Muscle of leg (tissue), 3 donors: ENCODE measurements at regions not wholly inside any gene's neighbourhood (a gene's known extent, or its start where the extent isn't known, plus 50 kb on each side); places are given as distances from the start of the nearest gene placed in this dataset.
A peak's percentile ranks its signal among the peaks of the same experiment; 100 is the strongest.

ENCODE experiments used
- DNase-seq: peaks from one replicate; pipeline ENCODE4 v3.0.0; 2013
- H3K27ac ChIP-seq: one replicate; pipeline ENCODE4 v1.5.1; 2013; ENCODE audit warnings: mild to moderate bottlenecking, low read length, control low read depth
- H3K27me3 ChIP-seq: one replicate; pipeline ENCODE4 v1.6.1; 2013; ENCODE audit warnings: low read length; ENCODE audit not compliant: control insufficient read depth, insufficient read depth
- H3K36me3 ChIP-seq: one replicate; pipeline ENCODE4 v1.6.1; 2013; ENCODE audit warnings: low read length; ENCODE audit not compliant: control insufficient read depth, insufficient read depth
- H3K4me1 ChIP-seq: one replicate; pipeline ENCODE4 v1.6.1; 2013; ENCODE audit warnings: low read length; ENCODE audit not compliant: control insufficient read depth, insufficient read depth
- H3K4me3 ChIP-seq: one replicate; pipeline ENCODE4 v1.5.1; 2013; ENCODE audit warnings: low read length, control low read depth
- H3K9me3 ChIP-seq: replicated peaks from 2 replicates; pipeline ENCODE4 v1.6.1; 2013; ENCODE audit warnings: low read depth, low read length; ENCODE audit not compliant: control insufficient read depth
- WGBS: methylation state at CpG from one replicate; pipeline ENCODE4 v1.1.5; 2013; ENCODE audit warnings: missing lambda C conversion rate; ENCODE audit not compliant: insufficient coverage; 5-methylcytosine and 5-hydroxymethylcytosine counted together

DNA sequence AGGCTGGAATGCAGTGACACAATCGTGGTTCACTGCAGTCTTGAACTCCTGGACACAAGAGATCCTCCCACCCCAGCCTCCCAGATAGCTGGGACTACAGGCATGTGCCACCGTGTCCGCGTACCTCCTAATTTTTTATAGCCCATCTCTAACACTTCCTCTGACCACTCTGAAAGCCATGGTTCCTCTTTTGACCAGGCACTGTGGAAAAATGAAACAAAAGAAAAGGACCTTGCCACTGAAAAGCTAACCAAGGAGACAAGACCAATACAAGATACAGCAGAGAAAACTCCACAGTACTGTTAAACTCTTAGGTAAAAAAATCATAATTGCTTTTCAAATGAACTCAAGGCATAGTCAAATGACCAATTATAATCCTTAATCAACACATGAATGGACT lies 233.3 kb downstream of the NEDD1 start:
- H3K36me3 ChIP-seq = no peaks in the 10 kb centered on the region
- no peak for DNase-seq
- H3K27me3 ChIP-seq = no peaks in the 10 kb centered on the region
- H3K9me3 ChIP-seq = no peaks in the 10 kb centered on the region
- H3K4me3 ChIP-seq = no peak overlapping the region
- H3K4me1 ChIP-seq = no peaks in the 10 kb centered on the region
- H3K27ac ChIP-seq = no peak overlapping the region
- 88% methylated on average over 1 of the region's 4 CpGs for WGBS

- no peaks in the 10 kb centered on the region for H3K27me3 ChIP-seq
- no peak overlapping the region for H3K27ac ChIP-seq
- H3K9me3 ChIP-seq = no peaks in the 10 kb centered on the region
- peak; percentile 16 for DNase-seq
- no peaks in the 10 kb centered on the region for H3K36me3 ChIP-seq
- no peaks in the 10 kb centered on the region for H3K4me1 ChIP-seq
- WGBS = 36% methylated on average over 3 of the region's 6 CpGs
- no peak overlapping the region for H3K4me3 ChIP-seq
These were observed 235.8 kb downstream of the NEDD1 start for GRCh38 chr12:97142737-97143410.

- H3K9me3 ChIP-seq = no peaks in the 10 kb centered on the region
- 67% methylated on average over 2 of the region's 9 CpGs for WGBS
- no peaks in the 10 kb centered on the region for H3K36me3 ChIP-seq
- H3K27me3 ChIP-seq = no peaks in the 10 kb centered on the region
- no peak overlapping the region for H3K4me3 ChIP-seq
- no peak overlapping the region for H3K27ac ChIP-seq
- H3K4me1 ChIP-seq = no peaks in the 10 kb centered on the region
- peak; percentile 25 for DNase-seq
These were observed 242.0 kb downstream of the NEDD1 start for GRCh38 chr12:97148941-97149559.

- H3K9me3 ChIP-seq = no peaks in the 10 kb centered on the region
- H3K27me3 ChIP-seq = no peaks in the 10 kb centered on the region
- H3K36me3 ChIP-seq = no peaks in the 10 kb centered on the region
- no CpG with 5 or more reads among the region's 1 CpG for WGBS
- H3K4me1 ChIP-seq = no peaks in the 10 kb centered on the region
- DNase-seq = no peak
- H3K27ac ChIP-seq = no peak overlapping the region
- no peak overlapping the region for H3K4me3 ChIP-seq
These were observed 244.4 kb downstream of the NEDD1 start for GRCh38 chr12:97151481-97151880.

- H3K4me1 ChIP-seq = no peaks in the 10 kb centered on the region
- no peak overlapping the region for H3K4me3 ChIP-seq
- H3K27ac ChIP-seq = no peak overlapping the region
- no peaks in the 10 kb centered on the region for H3K9me3 ChIP-seq
- no peak for DNase-seq
- no peaks in the 10 kb centered on the region for H3K27me3 ChIP-seq
- no peaks in the 10 kb centered on the region for H3K36me3 ChIP-seq
- no CpG with 5 or more reads among the region's 5 CpGs for WGBS
These were observed 252.3 kb downstream of the NEDD1 start for GRCh38 chr12:97159377-97159776.

DNA sequence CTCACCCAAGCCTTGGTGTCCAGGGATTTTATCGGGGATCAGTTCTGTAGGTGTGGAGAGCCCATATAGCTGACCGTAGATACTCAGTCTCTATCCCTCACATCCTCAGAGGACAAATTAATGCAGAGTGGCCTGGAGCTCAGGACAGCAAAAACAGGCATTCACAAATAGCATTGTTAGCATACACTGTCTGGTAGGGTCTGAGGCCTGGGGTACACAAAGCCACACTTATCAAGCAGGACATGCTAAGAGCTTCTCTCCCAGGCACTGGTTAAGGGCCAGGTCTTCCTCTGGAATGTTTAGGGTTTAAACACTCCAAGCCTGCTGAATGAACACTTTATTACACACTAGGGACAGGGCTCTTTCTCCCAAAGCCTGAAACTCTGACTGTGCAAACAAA lies 253.2 kb downstream of the NEDD1 start:
- H3K4me1 ChIP-seq = no peaks in the 10 kb centered on the region
- no peak overlapping the region for H3K4me3 ChIP-seq
- H3K27me3 ChIP-seq = no peaks in the 10 kb centered on the region
- H3K9me3 ChIP-seq = no peaks in the 10 kb centered on the region
- DNase-seq = no peak
- H3K27ac ChIP-seq = no peak overlapping the region
- no peaks in the 10 kb centered on the region for H3K36me3 ChIP-seq
- no CpG with 5 or more reads among the region's 2 CpGs for WGBS

- Histone ChIP-seq H3K27ac (no peak overlapping the region), H3K4me1 (no peaks in the 10 kb centered on the region), H3K9me3 (no peaks in the 10 kb centered on the region), H3K27me3 (no peaks in the 10 kb centered on the region), H3K36me3 (no peaks in the 10 kb centered on the region), H3K4me3 (no peak overlapping the region)
- WGBS = no CpG with 5 or more reads among the region's 1 CpG
- no peak for DNase-seq
These were observed 255.1 kb downstream of the NEDD1 start for GRCh38 chr12:97162173-97162572.

GRCh38 chr12:97164936-97165335 lies 257.9 kb downstream of the NEDD1 start:
- Histone ChIP-seq H3K9me3 (no peaks in the 10 kb centered on the region), H3K4me3 (no peak overlapping the region), H3K27me3 (no peaks in the 10 kb centered on the region), H3K4me1 (no peaks in the 10 kb centered on the region), H3K36me3 (no peaks in the 10 kb centered on the region), H3K27ac (no peak overlapping the region)
- DNase-seq = no peak
- WGBS = 100% methylated on average over 1 of the region's 3 CpGs

DNA sequence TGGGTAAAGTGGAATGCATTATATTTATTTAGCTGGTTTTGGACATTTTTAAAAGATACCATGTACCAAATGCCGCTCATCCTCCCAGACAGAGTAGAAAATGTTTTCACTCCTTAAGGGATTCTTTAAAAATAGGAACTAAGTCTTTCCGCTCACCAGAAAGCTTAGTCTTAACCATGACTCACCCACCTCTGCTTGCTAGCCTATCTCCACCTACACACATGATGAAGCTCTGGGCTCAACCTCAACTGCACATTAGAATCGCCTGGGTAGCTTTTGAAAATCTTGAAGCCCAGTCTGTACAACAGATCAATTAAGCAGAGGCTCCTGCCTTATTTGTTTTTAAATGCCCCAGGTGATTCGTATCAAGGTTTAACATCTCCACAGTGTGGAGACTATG lies 260.5 kb downstream of the NEDD1 start:
- WGBS = 52% methylated on average over 2 of the region's 4 CpGs
- Histone ChIP-seq H3K4me3 (no peak overlapping the region), H3K9me3 (no peaks in the 10 kb centered on the region), H3K4me1 (no peaks in the 10 kb centered on the region), H3K36me3 (no peaks in the 10 kb centered on the region), H3K27me3 (no peaks in the 10 kb centered on the region), H3K27ac (no peak overlapping the region)
- DNase-seq = no peak

DNA sequence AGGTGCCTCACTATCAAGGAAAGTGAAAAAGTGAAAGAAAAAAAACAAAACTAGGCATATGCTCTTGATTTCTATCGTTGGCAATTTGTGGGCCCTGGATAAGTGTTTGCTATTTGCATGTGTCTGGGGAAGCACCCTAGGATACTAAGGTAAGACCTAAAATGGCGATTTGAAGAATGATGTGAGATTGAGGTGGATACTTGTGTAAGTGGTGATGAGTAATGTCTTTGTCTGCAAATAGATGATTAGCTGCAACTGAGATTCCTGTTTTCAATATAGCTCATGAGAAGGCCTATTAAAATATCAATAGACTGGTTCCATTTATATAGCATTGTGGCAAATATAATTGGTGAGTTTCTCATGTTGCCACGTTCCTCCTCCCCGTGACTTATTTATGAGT lies 261.7 kb downstream of the NEDD1 start:
- no peak overlapping the region for H3K4me3 ChIP-seq
- no peaks in the 10 kb centered on the region for H3K4me1 ChIP-seq
- H3K36me3 ChIP-seq = no peaks in the 10 kb centered on the region
- WGBS = 83% methylated on average over 1 of the region's 4 CpGs
- DNase-seq = no peak
- no peaks in the 10 kb centered on the region for H3K27me3 ChIP-seq
- H3K27ac ChIP-seq = no peak overlapping the region
- H3K9me3 ChIP-seq = no peaks in the 10 kb centered on the region
